NCI-H1092 treated with DMSO at 0.1 percent for 48 hours (cell line): ENCODE measurements at regions not wholly inside any gene's neighbourhood (a gene's known extent, or its start where the extent isn't known, plus 50 kb on each side); places are given as distances from the start of the nearest gene placed in this dataset.
"Not testable (repeated sequence)": the region's sequence is repeated elsewhere in the genome, so short reads cannot be mapped to it uniquely, and the experiment has no call there.

Source experiments
- DNase-seq: peaks from one replicate; lab custom pipeline; 2025; lab: John Stamatoyannopoulos, UW

DNA sequence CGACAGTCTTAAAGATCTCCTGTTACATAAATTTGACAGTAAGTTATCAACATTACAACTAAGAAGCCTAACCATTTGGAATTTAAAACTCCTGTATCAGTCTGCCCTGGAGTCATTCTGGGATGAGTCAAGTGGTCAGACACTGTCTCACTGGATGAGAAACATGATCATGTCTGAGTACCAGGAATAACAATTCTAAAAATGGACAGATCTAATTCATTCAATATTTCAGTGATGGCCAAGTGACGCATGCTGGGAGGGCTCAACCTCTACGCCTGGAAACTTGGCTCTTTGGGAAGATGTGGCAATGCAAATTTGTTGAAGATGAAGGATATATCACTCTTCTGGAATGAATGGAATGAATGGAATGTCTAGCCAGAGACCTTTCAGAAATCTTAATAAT, 1427.2 kb downstream of the STIM2 start:
- no peak for DNase-seq

DNA sequence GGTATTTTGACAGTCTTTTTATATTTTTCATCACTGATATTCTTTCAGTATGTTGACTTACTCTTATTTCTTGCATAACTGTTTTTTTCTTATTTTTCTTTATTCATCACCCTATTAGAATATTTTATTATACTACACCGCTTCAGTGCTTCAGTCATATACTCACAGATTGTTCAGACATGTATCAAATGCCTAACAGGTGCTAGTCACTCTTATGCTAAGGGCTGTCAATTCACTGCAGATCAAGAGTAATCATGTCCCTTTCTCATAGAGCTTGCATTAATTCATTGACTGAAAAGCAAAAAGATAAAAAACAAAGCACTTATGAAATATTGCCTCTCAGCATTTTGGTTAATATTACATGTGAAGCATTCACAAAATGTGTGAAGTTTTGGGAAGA, 1435.6 kb downstream of the STIM2 start:
- DNase-seq: no peak

DNA sequence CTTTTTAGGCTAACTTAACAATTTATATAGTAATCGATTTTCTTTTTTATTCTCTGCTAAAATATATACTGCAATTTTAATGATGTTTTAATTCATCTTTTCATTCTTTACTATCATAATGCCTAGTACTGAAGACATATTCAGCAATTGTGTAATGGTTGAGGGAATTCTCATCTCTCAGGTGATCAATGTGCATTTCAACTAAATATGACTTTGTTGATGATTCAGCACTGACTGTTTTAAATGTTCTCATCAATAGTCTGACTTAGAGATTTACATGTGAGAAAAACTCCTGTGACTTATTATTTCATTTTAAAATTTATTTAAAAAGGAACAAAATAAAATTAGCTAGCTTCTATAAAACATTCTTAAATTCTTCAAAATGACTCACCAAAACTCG, 1450.3 kb downstream of the STIM2 start:
- no peak for DNase-seq

DNA sequence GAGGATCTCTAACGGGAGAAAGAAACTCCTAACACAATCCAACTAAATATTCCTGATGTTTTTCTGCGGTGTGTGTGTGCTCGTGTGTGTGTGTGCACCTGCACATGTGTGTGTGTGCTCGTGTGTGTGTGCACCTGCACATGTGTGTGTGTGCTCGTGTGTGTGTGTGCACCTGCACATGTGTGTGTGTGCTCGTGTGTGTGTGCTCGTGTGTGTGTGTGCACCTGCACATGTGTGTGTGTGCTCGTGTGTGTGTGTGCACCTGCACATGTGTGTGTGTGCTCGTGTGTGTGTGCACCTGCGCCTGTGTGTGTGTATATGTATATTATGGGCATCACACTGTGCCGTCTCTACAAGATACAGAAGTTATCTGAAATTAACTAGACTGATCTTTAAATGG, 1451.9 kb downstream of the STIM2 start:
- DNase-seq: not testable (repeated sequence)

DNA sequence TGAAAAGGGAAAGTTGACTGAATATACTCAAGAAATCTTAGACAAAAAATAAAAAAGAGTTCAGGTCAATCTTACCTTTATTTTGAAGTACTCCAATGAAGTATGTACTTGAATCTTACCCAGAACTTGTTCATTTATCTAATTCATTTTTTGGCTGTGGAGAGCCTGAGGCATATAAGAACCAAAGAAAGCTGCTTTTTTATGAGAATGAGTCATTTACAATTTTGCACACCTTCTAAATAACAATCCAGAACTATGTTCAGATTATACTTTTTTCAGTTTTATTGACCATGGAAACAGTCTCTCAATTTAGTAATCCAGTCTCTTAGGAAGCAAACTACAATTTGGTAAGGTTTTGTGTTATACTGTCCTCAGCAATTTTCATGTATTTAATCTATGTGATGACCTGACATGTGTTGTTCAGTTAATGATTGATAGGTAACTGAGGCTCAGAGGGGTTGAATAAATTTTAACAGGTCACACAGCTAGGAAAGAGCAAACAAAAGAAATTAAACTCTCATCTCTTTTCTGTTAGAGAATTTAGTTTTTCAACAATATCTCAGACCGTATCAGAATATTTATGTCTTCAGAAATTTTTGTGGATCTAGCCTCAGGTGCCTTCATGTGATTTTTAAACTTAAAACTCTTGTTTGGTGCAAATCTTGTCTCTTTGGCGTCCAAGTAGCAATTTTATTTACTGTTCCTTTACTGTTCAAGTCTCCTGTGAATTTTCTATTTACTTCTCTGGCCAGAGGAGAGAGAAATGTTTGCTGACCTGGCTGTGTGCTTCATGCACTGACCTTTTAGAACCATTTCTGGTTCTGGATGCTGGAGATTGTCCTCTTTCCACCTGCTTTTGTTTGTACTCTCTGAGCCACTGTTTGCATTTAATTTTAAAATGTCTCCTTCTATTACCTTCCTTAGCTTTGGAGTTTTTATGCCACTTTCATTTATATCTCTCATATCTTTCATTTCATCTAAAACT, 1453.4 kb downstream of the STIM2 start:
- DNase-seq: peak; percentile 35

DNA sequence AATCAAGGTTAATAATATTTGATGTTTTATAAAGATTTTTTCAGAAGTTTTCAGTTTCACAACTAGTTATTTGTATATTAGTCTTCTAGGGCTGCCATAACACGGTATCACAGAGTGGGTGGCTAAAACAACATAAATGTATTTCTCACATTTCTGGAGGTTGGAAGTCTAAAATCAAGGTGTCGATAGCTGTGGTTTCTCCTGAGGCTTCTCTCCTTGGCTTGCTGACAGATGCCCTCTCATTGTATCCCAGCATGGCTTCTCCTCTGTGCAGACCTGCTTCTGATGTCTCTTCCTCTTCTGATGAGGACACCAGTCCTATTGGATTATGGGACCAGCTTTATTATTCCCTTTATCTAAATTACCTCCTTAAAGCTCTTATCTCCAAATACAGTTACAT, 1456.6 kb downstream of the STIM2 start:
- no peak for DNase-seq

DNA sequence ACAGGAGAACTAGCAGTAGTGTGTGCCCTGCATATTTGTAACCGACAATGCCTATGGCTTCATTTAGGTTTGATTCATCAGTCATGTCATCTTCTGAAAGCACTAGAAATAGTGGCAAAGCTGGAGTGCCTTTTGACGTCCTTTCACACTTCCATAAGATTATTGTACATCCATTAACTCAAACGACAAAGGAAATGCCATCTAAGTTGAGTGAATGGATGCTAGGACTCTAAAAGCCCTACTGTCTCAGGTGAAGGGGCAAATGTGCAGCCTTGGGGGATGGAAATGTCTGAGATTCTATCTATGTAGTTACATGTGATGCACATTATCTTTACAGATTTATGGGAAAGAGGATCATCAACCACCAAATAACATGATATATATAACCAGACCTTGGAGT, 1473.6 kb downstream of the STIM2 start:
- no peak for DNase-seq

DNA sequence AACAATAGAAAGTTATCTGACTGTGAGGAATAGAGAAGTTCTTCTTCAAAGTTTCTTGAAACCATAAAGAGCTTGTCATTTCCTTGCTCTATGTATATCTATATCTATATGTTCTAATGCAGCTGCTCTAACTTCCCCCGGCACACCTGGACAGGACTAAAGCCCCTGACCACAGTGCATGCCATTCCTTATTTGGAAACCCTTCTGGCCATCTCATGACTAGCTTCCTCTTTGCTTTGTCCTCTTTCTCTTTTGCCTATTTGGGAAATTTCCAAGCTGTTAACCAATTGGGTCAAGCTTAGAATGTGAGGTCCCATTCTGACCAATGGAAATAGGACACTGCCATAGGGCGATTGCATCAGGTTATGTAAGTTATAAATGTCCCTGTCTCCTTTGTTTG, 1481.1 kb downstream of the STIM2 start:
- DNase-seq: no peak

DNA sequence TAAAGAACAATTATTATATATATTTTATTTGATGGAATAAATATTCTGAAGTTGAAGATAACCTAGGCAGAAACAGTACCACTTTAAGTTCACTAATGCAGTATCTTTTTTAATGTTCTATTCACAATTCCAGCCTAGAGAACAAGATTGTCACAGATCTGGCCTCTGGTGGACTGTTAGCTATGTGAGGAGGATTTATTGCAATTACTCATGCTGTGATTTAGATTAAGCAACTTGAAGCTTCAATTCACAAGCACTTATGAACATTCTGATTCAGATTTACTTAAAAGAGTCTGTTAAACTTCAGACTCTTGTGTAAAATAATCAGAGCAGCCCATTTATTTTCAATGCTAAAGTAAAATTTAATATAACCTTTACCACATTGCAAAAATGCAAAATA, 1489.8 kb downstream of the STIM2 start:
- DNase-seq: no peak

DNA sequence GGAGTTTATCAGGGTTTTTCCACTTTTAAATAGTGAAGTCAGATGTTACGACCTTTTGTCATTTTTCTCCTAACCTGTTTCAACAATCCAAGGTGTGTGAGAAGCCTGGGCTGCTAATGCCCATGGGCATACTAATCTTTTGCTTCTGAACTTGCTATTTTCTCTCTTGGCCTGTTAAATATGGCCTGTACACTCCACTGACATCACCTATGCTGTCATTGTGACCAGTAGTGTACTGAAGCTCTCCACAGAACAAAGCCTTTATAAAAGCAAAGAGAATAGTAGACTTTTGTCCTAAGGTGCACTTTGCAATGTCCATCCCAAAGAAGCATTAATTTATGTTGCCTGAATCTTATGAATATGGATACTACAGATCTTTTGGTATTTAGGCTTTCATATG, 1490.5 kb downstream of the STIM2 start:
- no peak for DNase-seq

DNA sequence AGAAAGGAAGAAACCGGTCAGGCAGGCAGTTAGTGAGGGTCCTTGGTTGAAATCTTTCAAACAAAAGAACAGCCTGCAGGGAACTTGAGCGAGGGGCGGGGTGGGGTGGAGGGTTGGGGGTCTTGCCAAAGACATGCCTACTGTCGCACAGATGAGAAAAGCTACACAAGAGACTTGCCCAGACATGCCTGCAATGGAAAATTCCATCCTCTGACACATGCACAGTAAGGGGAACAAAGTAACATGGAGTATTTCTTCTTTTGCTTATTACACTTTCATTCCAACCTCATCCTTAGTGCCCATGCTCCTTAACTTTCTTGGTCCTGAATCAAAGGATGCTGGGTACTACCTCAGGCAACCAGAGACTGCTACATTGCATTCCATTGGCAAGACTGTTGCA, 1491.2 kb downstream of the STIM2 start:
- no peak for DNase-seq

DNA sequence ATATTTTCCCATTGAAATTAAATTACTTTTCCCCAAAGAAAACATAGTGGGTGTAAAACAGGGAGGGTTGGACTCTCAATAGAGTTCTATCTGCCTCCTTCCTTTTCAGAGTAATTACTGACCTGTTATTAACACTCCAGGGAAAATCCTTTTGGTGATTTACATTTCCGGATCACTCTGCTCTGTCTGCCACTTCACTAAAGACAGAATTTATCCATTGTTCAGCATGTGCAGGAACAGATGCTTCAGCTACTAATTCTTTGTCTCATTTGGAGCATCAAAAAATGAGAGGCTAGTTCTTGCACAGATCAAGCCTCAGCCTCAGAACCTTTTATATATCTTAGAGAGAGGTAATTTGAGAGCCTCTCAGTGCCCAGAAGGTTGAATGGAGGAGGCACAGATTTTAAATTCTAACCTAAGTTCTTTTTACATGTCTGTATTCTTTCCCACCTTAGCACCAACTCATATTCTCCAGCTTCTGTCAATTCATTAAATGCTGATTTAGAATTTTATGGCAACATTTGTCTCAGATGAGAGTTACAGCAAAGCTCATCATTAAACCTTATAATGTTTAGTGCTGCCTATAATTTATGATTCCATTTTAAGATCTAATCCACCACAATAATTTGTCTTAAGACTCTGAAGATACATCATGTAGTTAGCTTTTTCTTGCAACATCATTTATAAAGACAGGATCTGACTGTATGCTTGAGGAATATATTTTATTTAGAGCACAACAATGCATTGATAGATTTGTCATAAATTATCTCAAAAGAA, 1494.4 kb downstream of the STIM2 start:
- DNase-seq: no peak

DNA sequence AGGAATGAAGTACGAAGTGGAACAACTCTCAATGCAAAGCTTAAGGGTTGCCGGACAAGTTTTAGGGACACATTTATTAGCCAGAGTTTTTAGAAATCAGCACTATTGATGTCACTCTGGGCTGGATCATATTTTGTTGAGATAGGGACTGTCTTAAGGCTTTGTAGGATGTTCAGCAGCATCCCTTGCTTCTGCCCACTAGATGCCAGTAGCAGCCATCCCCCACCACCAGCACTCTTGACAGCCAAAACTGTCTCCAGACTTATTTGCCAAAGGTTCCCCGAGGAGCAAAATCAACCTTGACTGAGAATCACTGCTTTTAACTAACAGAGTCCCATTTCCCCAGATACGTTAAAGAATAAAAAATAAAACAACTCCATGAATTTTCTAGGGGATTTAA, 1497.3 kb downstream of the STIM2 start:
- DNase-seq: peak; percentile 1

DNA sequence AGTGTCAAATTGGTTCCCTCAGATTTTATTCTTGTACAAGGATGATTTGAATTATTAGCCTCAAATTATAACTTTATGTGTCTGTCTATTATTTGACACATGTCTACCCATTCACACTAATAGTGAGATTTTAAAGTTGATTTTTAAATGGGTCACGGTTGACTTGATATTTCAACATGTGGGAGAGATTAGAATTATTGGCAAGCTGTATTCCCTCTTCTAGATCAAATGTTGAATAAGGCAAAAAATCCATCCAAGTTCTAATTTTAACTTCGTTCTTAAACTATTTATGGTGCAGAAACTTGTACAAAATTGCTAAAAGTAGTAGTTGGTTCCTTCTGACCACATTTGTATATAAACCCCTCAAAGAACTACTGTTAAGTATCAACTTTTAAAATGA, 1498.0 kb downstream of the STIM2 start:
- DNase-seq: no peak

DNA sequence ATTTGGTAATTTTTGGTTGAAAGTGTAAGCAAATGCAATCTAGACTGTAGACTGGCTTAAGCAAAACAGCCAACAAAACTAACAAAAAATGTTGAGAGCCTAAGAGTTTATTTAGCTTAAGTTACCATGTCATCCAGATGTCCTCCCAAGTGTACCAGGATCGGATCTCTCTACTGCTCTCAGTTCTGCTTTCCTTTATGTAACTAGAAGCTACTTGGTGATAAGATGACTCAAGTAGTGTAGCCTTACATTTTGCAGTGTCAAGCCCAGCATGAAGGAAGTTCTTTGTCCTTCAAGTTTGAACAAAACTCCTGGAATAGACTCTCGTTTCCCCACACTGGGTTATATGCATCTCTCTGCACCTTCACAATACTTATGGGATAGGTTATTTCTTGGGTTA, 1500.0 kb downstream of the STIM2 start:
- no peak for DNase-seq

DNA sequence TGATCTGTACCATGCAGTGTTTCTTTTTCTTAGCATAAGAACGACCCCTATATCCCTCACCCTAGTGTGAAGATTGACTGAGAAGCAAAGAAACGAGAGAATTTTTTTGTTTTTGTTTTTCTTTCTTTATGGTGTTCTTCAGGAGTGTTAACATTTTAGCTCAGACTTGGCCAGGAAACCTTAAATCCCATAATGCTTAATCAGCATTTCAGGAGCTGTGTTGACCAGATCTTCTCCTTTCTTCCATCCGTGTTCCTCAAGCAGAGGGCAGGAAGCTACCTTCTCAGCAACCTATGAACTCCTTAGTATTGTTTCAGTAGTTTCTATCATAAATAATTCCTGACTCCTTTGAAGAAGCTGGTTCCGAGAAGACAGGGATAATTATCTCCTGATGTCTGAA, 1501.5 kb downstream of the STIM2 start:
- DNase-seq: no peak

DNA sequence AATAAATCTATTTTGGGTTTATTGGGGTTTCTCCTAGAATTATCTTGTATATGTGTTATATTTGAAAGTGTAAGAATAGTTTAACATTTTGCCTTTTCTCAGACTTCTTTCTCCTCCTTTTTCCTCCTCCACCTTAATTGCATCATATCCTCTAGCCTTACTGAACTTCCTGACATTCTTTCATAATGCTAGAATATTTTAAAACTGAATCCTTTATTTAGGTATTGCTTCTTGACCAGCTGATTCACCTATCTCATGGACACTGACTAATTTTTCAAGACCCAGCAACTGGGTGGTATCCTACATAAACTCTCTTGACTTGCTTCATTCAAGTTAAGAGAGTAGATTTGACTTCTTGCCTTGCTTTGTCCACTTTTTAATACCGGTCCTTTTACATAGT, 1508.9 kb downstream of the STIM2 start:
- no peak for DNase-seq

DNA sequence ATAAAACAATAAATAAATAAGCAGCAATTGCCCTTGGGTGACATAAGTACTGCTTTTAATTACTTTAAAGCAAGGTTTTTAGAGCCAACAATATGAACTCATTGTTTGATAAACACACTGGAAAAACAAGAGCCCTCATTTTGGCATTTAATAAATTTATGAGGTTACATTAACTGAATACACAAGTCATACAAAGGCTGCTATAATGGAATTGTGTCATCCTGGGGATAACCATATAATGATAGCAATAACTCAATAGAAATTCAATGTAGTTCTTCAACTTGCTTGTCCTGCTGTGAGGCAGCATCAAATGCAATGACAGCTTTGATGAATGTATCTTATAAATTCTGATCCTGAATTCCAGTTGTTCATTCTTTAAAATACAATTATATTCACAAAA, 1512.5 kb downstream of the STIM2 start:
- DNase-seq: no peak

DNA sequence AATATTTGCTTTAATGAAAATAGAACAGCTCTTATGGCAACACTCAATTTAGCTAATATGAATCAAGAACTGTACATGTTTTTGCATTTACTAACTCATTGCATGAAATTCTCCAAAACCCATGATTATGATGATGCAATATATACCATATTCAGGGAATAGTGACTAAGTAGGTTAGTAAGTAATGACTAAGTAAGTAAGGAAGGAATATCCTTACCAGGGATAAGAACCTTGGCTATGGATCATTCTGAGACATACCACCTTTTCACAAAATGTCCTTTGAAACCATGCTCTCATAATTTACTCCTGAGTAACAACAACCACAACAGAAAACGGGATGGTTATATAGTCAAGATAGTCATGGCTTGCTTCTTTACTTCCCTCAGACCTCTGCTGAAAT, 1513.0 kb downstream of the STIM2 start:
- DNase-seq: no peak

DNA sequence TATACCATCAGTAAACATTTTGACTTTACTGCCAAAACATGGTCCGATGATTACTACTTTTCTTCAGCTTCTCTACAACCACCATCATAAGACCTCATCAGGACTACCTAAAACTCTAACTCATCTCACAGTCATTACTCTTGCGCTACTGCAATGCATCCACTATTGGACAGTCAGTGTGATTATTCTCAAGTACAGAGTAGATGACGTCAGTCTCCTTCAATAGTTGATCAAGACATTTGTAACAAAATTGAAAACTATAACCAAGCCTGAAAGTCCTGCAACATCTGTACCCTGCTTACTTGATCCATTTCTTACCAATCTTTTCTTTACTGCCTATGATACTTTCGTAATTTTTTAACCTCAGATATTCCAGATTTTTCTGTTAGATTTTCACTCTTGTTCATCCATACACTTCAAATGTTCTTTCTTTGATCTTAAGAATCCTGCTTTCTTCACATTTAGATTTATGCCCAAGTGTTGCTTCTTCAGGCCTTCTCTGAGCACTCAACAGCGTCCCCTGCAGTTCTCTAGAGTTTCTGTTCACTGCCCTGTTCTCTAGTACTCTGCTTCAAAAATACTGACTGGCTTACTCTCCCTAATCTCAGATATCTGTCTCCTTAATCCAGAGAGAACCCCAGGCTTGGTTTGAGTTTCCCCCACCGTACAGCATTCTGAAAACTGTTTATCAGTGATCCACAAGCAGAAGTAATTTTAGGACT, 1517.6 kb downstream of the STIM2 start:
- DNase-seq: no peak

DNA sequence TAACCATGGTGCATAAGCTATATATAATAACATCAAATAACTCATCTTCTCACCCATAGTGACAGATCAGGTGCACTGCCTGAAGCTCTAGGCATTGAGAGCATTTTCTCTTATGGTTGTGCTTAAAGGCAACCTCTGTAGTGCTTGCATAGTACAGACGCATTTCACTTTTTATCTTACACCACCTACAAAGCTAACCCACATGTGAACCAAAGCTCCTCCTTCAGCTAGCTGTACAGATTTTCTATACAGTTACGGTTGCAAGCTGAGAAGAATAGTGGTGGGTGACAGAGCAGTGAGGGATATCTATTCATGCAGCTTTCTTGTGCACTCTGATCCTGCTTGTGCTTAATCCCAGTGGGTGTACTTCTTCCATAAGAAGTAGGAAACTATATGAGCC, 1525.2 kb downstream of the STIM2 start:
- DNase-seq: no peak

DNA sequence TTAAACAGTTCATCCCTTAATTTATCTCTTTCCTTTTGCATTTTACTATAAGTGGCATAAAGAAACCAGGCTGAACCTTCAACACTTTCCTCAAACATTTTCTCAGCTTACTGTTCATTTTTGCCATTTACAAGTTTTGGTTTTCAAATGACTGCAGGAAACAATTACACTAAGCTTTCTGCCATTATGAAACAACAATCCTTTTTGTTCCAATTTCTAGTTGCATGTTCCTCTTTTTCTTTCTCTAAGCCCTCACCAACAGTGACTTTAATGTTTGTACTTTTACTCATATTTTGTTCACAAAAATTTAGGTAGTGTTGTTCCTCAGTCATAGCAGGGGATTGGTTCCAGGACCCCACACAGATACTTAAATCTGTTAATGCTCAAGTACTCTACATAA, 1526.1 kb downstream of the STIM2 start:
- no peak for DNase-seq

DNA sequence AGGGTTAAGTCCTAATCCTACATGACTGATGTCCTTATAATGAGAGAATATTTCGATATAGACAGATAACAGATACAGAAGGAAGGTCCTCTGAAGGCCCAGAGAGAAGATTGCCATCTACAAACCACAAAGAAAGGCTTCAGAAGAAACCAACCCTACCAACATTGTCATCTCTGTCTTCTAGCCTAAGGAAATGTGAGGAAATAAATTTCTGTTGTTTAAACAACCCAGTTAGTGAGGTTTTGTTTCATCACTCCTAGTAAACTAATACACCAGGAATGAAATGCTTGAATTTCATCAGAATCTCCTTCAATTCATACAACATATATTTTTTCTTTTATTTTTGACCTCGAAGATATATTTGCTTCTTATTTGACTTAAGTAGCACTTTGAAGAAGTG, 1527.8 kb downstream of the STIM2 start:
- no peak for DNase-seq
